WTC11 (cell line): ENCODE measurements at regions not wholly inside any gene's neighbourhood (a gene's known extent, or its start where the extent isn't known, plus 50 kb on each side); places are given as distances from the start of the nearest gene placed in this dataset.
A peak's percentile ranks its signal among the peaks of the same experiment; 100 is the strongest.

Source experiments
- ATAC-seq: fragments of 200-7000 bp; cut with Tn5 transposase; 2 replicates; pipeline ENCODE4 v1.10.0; 2021; ENCODE audit warnings: mild to moderate bottlenecking, moderate library complexity
- CTCF ChIA-PET: fragments of 300-600 bp; sonication (Branson Sonifier 250); formaldehyde crosslinking; loops from one replicate; lab custom pipeline; 2021; ENCODE audit warnings: antibody characterized with exemption; lab: Charles Lee
- POLR2A ChIA-PET: fragments of 350-600 bp; sonication (Branson Sonifier 250); formaldehyde crosslinking; loops from one replicate; lab custom pipeline; 2021; ENCODE audit warnings: antibody characterized with exemption; lab: Charles Lee
- DNase-seq: peaks from one replicate; pipeline ENCODE4 v3.0.0; 2021; ENCODE audit warnings: low spot score
- H3K27ac Mint-ChIP-seq: 2 replicates; pipeline ENCODE4 v1.8.0; 2021; ENCODE audit warnings: mixed read lengths
- H3K27me3 Mint-ChIP-seq: 2 replicates; pipeline ENCODE4 v1.8.0; 2021; ENCODE audit warnings: low read depth, mild to moderate bottlenecking, moderate library complexity, mixed read lengths
- H3K36me3 Mint-ChIP-seq: 2 replicates; pipeline ENCODE4 v1.8.0; 2021; ENCODE audit warnings: mixed read lengths
- H3K4me1 Mint-ChIP-seq: 2 replicates; pipeline ENCODE4 v1.8.0; 2022; ENCODE audit warnings: mixed read lengths
- H3K4me3 Mint-ChIP-seq: 2 replicates; pipeline ENCODE4 v1.8.0; 2021; ENCODE audit warnings: mild to moderate bottlenecking, moderate library complexity, mixed read lengths
- H3K9me3 Mint-ChIP-seq: 2 replicates; pipeline ENCODE4 v1.8.0; 2021; ENCODE audit warnings: mixed read lengths
- AFF4 ChIP-seq: sonication (generic); formaldehyde crosslinking; IDR thresholded peaks from 2 replicates; pipeline ENCODE4 v1.8.1; 2023; ENCODE audit warnings: mild to moderate bottlenecking, missing genetic modification reagents, borderline replicate concordance
- AR ChIP-seq: fragments of 250-450 bp; sonication (Bioruptor Pico); IDR thresholded peaks from 2 replicates; pipeline ENCODE4 v1.9.0; 2021; ENCODE audit warnings: mild to moderate bottlenecking
- ARID4B ChIP-seq: sonication (generic); formaldehyde crosslinking; IDR thresholded peaks from 2 replicates; pipeline ENCODE4 v1.8.0; 2023; ENCODE audit warnings: missing genetic modification reagents, mild to moderate bottlenecking, borderline replicate concordance
- ATF1 ChIP-seq: sonication (generic); formaldehyde crosslinking; IDR thresholded peaks from 2 replicates; pipeline ENCODE4 v1.8.1; 2023; ENCODE audit warnings: mild to moderate bottlenecking, moderate library complexity, missing genetic modification reagents
- ESRRA ChIP-seq: sonication (generic); formaldehyde crosslinking; IDR thresholded peaks from 2 replicates; pipeline ENCODE4 v1.8.1; 2022; ENCODE audit warnings: mild to moderate bottlenecking, missing genetic modification reagents, borderline replicate concordance
- FOXK1 ChIP-seq: sonication (generic); formaldehyde crosslinking; IDR thresholded peaks from 2 replicates; pipeline ENCODE4 v1.8.0; 2022; ENCODE audit warnings: mild to moderate bottlenecking, moderate library complexity, missing genetic modification reagents
- GTF2I ChIP-seq: fragments of 250-450 bp; sonication (Bioruptor Pico); conservative IDR thresholded peaks from 2 replicates; pipeline ENCODE4 v1.4.0; 2021; ENCODE audit warnings: mild to moderate bottlenecking
- HMGA2 ChIP-seq: fragments of 250-450 bp; sonication (Bioruptor Pico); IDR thresholded peaks from 2 replicates; pipeline ENCODE4 v1.4.0; 2021; ENCODE audit warnings: mild to moderate bottlenecking, moderate library complexity
- JAZF1 ChIP-seq: fragments of 250-450 bp; sonication (Bioruptor Pico); IDR thresholded peaks from 2 replicates; pipeline ENCODE4 v1.9.0; 2021; ENCODE audit warnings: moderate library complexity, mild to moderate bottlenecking, inconsistent platforms
- PRRX2 ChIP-seq: fragments of 250-450 bp; sonication (Bioruptor Pico); IDR thresholded peaks from 2 replicates; pipeline ENCODE4 v1.8.0; 2021; ENCODE audit warnings: mild to moderate bottlenecking
- TEAD1 ChIP-seq: sonication (generic); formaldehyde crosslinking; IDR thresholded peaks from 2 replicates; pipeline ENCODE4 v1.8.0; 2022; ENCODE audit warnings: mild to moderate bottlenecking, missing genetic modification reagents
- ZNF263 ChIP-seq: sonication (generic); formaldehyde crosslinking; IDR thresholded peaks from 2 replicates; pipeline ENCODE4 v1.8.1; 2022; ENCODE audit warnings: low read depth, mild to moderate bottlenecking, moderate library complexity, missing genetic modification reagents
- ZNF425 ChIP-seq: fragments of 250-450 bp; sonication (Bioruptor Pico); conservative IDR thresholded peaks from 2 replicates; pipeline ENCODE4 v1.9.0; 2021; ENCODE audit warnings: mild to moderate bottlenecking
- TF ChIP-seq, protein P1 (sequence below): fragments of 250-450 bp; sonication (Bioruptor Pico); IDR thresholded peaks from 2 replicates; pipeline ENCODE4 v2.1.2; 2022; ENCODE audit warnings: mild to moderate bottlenecking, moderate library complexity

GRCh38 chrX:83077606-83078005 lies 430.5 kb upstream of the POU3F4 start:
- Mint-ChIP-seq H3K9me3 (peaks cover 11% of the 10 kb centered on the region), H3K4me3 (no peak overlapping the region), H3K27ac (no peak overlapping the region), H3K36me3 (no peaks in the 10 kb centered on the region), H3K4me1 (no peaks in the 10 kb centered on the region), H3K27me3 (no peaks in the 10 kb centered on the region)
- no peak for TF ChIP-seq TEAD1 (CRISPR knock-in tag)
- no peak for TF ChIP-seq ESRRA (CRISPR knock-in tag)
- no peak for TF ChIP-seq PRRX2 (CRISPR knock-in tag)
- TF ChIP-seq FOXK1 (CRISPR knock-in tag): no peak
- ATAC-seq (no peak), DNase-seq (no peak)
- CTCF ChIA-PET: no interaction called here
- POLR2A ChIA-PET: no interaction called here

GRCh38 chrX:83101961-83102360 lies 406.1 kb upstream of the POU3F4 start:
- H3K27me3 Mint-ChIP-seq: no peaks in the 10 kb centered on the region
- H3K36me3 Mint-ChIP-seq: no peaks in the 10 kb centered on the region
- ChIA-PET CTCF (no interaction called here), POLR2A (no interaction called here)
- peaks cover 3% of the 10 kb centered on the region; the same call in 1 of the 2 replicates for H3K9me3 Mint-ChIP-seq
- H3K4me3 Mint-ChIP-seq: no peak overlapping the region
- no peak for DNase-seq
- H3K27ac Mint-ChIP-seq: no peak overlapping the region
- no peak for ATAC-seq
- TF ChIP-seq GTF2I (CRISPR knock-in tag) (no peak), HMGA2 (CRISPR knock-in tag) (peak; percentile 91), ATF1 (CRISPR knock-in tag) (no peak)
- no peaks in the 10 kb centered on the region for H3K4me1 Mint-ChIP-seq

DNA sequence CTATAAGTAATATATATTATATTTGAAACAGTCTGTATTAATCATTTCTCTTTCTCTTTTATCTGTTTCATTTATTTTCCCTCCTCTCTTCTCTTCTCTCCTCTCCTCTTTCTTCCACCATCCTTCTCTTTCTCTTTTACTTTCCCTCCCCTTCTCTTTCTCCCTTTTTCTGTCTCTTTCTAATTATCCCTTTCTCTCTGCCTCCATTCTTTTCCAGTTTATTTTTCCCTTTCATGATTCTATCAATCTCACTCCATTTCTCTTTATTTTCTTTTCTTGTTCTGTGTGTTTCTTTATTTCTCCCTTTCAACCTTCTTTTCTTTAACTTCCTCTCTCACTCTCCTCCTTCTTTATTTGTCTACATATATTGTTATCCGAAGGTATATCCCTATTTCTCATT lies 399.8 kb upstream of the POU3F4 start:
- ChIA-PET POLR2A (no interaction called here), CTCF (no interaction called here)
- Mint-ChIP-seq H3K9me3 (no peaks in the 10 kb centered on the region), H3K36me3 (no peaks in the 10 kb centered on the region), H3K27ac (no peak overlapping the region), H3K4me1 (no peaks in the 10 kb centered on the region), H3K4me3 (no peak overlapping the region), H3K27me3 (no peaks in the 10 kb centered on the region)
- TF ChIP-seq ZNF263 (CRISPR knock-in tag) (no peak), ZNF425 (CRISPR knock-in tag) (no peak), AFF4 (CRISPR knock-in tag) (no peak), JAZF1 (no peak), ARID4B (CRISPR knock-in tag) (no peak), AR (CRISPR knock-in tag) (no peak)
- TF ChIP-seq, protein P1, sequence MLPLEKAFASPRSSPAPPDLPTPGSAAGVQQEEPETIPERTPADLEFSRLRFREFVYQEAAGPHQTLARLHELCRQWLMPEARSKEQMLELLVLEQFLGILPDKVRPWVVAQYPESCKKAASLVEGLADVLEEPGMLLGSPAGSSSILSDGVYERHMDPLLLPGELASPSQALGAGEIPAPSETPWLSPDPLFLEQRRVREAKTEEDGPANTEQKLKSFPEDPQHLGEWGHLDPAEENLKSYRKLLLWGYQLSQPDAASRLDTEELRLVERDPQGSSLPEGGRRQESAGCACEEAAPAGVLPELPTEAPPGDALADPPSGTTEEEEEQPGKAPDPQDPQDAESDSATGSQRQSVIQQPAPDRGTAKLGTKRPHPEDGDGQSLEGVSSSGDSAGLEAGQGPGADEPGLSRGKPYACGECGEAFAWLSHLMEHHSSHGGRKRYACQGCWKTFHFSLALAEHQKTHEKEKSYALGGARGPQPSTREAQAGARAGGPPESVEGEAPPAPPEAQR (CRISPR knock-in tag): no peak
- DNase-seq (no peak), ATAC-seq (no peak)
